ENCODE measurements at regions not wholly inside any gene's neighbourhood (a gene's known extent, or its start where the extent isn't known, plus 50 kb on each side); places are given as distances from the start of the nearest gene placed in this dataset.

GRCh38 chr2:134078354-134078753 is 175.5 kb upstream of the MGAT5 start:
- 10 to 18% methylated on average over 1 of the region's 1 CpG for WGBS, 2 donors
- intact Hi-C loops (cut with DNase I): no loop called here
- TF ChIP-seq POLR2AphosphoS5 (IDR thresholded peaks at IDR 0.05) (no peak), EP300 (IDR thresholded peaks at IDR 0.05) (no peak)
- Histone ChIP-seq H3K27ac (no peak overlapping the region), H3K4me1 (peaks cover 0 to 5% (median 0%) of the 10 kb centered on the region in 4 donors), H3K36me3 (no peaks in the 10 kb centered on the region), H3K4me3 (no peak overlapping the region), H3K9me3 (no peaks in the 10 kb centered on the region), H3K27me3 (no peaks in the 10 kb centered on the region)
- DNase-seq: no peak

GRCh38 chr2:134079373-134079772 is 174.5 kb upstream of the MGAT5 start:
- whole genome bisulfite sequencing, 2 donors: 81 to 87% methylated on average over 4 of the region's 4 CpGs
- intact Hi-C loops (cut with DNase I): no loop called here
- peaks cover 0 to 5% (median 0%) of the 10 kb centered on the region in 4 donors for H3K4me1 ChIP-seq
- no peak for TF ChIP-seq EP300 (IDR thresholded peaks at IDR 0.05)
- TF ChIP-seq POLR2AphosphoS5 (IDR thresholded peaks at IDR 0.05): no peak
- no peak for TF ChIP-seq POLR2A (IDR thresholded peaks at IDR 0.05)
- TF ChIP-seq CTCF (IDR thresholded peaks at IDR 0.05): no peak
- DNase-seq: no peak
- no peak overlapping the region for H3K27ac ChIP-seq
- no peaks in the 10 kb centered on the region for H3K9me3 ChIP-seq
- no peak overlapping the region for H3K4me3 ChIP-seq
- H3K27me3 ChIP-seq: no peaks in the 10 kb centered on the region
- H3K36me3 ChIP-seq: no peaks in the 10 kb centered on the region

- WGBS, 2 donors: 85 to 89% methylated on average over 7 of the region's 7 CpGs
- Histone ChIP-seq H3K4me1 (peaks cover 0 to 5% (median 0%) of the 10 kb centered on the region in 4 donors), H3K27ac (no peak overlapping the region), H3K36me3 (no peaks in the 10 kb centered on the region), H3K27me3 (no peaks in the 10 kb centered on the region), H3K9me3 (no peaks in the 10 kb centered on the region), H3K4me3 (no peak overlapping the region)
- TF ChIP-seq CTCF (IDR thresholded peaks at IDR 0.05) (no peak), POLR2A (IDR thresholded peaks at IDR 0.05) (no peak), POLR2AphosphoS5 (IDR thresholded peaks at IDR 0.05) (no peak), EP300 (IDR thresholded peaks at IDR 0.05) (no peak)
- intact Hi-C loops (cut with DNase I): no loop called here
- no peak for DNase-seq
Measured at GRCh38 chr2:134080386-134081089, 173.3 kb upstream of the MGAT5 start.

GRCh38 chr2:134081238-134081938 is 172.5 kb upstream of the MGAT5 start:
- no peak for DNase-seq
- Histone ChIP-seq H3K27me3 (no peaks in the 10 kb centered on the region), H3K27ac (no peak overlapping the region), H3K4me1 (peaks cover 0 to 5% (median 0%) of the 10 kb centered on the region in 4 donors), H3K36me3 (no peaks in the 10 kb centered on the region), H3K4me3 (no peak overlapping the region), H3K9me3 (no peaks in the 10 kb centered on the region)
- intact Hi-C loops (cut with DNase I): no loop called here
- 89 to 94% methylated on average over 8 of the region's 8 CpGs for WGBS, 2 donors
- TF ChIP-seq EP300 (IDR thresholded peaks at IDR 0.05) (no peak), POLR2A (IDR thresholded peaks at IDR 0.05) (no peak), CTCF (IDR thresholded peaks at IDR 0.05) (no peak), POLR2AphosphoS5 (IDR thresholded peaks at IDR 0.05) (no peak)

- TF ChIP-seq POLR2AphosphoS5 (IDR thresholded peaks at IDR 0.05): no peak
- TF ChIP-seq POLR2A (IDR thresholded peaks at IDR 0.05): no peak
- no peak for TF ChIP-seq EP300 (IDR thresholded peaks at IDR 0.05)
- TF ChIP-seq CTCF (IDR thresholded peaks at IDR 0.05): no peak
- intact Hi-C loops (cut with DNase I): no loop called here
- DNase-seq: no peak
- H3K27me3 ChIP-seq: no peaks in the 10 kb centered on the region
- peaks cover 0 to 5% (median 0%) of the 10 kb centered on the region in 4 donors for H3K4me1 ChIP-seq
- H3K4me3 ChIP-seq: no peak overlapping the region
- 72 to 79% methylated on average over 5 of the region's 5 CpGs for whole genome bisulfite sequencing, 2 donors
- no peaks in the 10 kb centered on the region for H3K36me3 ChIP-seq
- H3K27ac ChIP-seq: no peak overlapping the region
- H3K9me3 ChIP-seq: no peaks in the 10 kb centered on the region
Measured at GRCh38 chr2:134083548-134083947, 170.3 kb upstream of the MGAT5 start.
